ENCODE measurements at regions not wholly inside any gene's neighbourhood (a gene's known extent, or its start where the extent isn't known, plus 50 kb on each side); places are given as distances from the start of the nearest gene placed in this dataset.

- TF ChIP-seq CTCF (conservative IDR thresholded peaks at IDR 0.05 in 1 of 2, IDR thresholded peaks at IDR 0.05 in 1 of 2; ENCODE audit: low read depth in 1 of 2, low read length in 2 of 2) (no peak), EZH2 (IDR thresholded peaks at IDR 0.05; ENCODE audit: low read length, missing control alignments) (no peak)
Measured at GRCh38 chr18:64993695-64994094, 757.1 kb upstream of the CDH7 start.

Measured in fibroblast of lung (primary cell).